ENCODE measurements at regions not wholly inside any gene's neighbourhood (a gene's known extent, or its start where the extent isn't known, plus 50 kb on each side); places are given as distances from the start of the nearest gene placed in this dataset.

GRCh38 chr11:86184728-86185380 lies 59.7 kb upstream of the EED start:
- Histone ChIP-seq H3K27ac (ENCODE audit: insufficient read depth in 1 of 2, low read depth in 1 of 2, low read length in 2 of 2, poor library complexity in 1 of 2, severe bottlenecking in 2 of 2) (no peak overlapping the region), H3K4me1 (ENCODE audit: control extremely low read depth in 1 of 4, control insufficient read depth in 4 of 4, insufficient read depth in 4 of 4, low read length in 3 of 4) (peaks cover 24 to 33% (median 28%) of the 10 kb centered on the region in 4 experiments), H3K9me3 (ENCODE audit: control extremely low read depth in 1 of 5, control insufficient read depth in 4 of 5, insufficient read depth in 2 of 5, low read depth in 1 of 5, low read length in 4 of 5) (no peaks in the 10 kb centered on the region), H3K27me3 (replicated peaks in 2 of 5; ENCODE audit: control insufficient read depth in 4 of 5, insufficient read depth in 5 of 5, low read length in 4 of 5) (no peaks in the 10 kb centered on the region), H3K4me3 (ENCODE audit: control insufficient read depth in 1 of 7, extremely low read depth in 1 of 7, insufficient read depth in 4 of 7, low read depth in 2 of 7, low read length in 6 of 7) (no peak overlapping the region), H3K36me3 (ENCODE audit: control insufficient read depth in 4 of 4, insufficient read depth in 4 of 4, low read length in 3 of 4) (no peaks in the 10 kb centered on the region)
- POLR2A ChIA-PET: no interaction called here
- 98% methylated on average over 4 of the region's 5 CpGs for WGBS (ENCODE audit: insufficient coverage)
- CTCF ChIA-PET: interaction anchor here (1.6 to 3.2 kb wide), 3 partner anchors 9 to 15 kb away, joined by 4 to 21 read pairs (median 4); no protein-coding TSS in a partner anchor
- no peak for DNase-seq

DNA sequence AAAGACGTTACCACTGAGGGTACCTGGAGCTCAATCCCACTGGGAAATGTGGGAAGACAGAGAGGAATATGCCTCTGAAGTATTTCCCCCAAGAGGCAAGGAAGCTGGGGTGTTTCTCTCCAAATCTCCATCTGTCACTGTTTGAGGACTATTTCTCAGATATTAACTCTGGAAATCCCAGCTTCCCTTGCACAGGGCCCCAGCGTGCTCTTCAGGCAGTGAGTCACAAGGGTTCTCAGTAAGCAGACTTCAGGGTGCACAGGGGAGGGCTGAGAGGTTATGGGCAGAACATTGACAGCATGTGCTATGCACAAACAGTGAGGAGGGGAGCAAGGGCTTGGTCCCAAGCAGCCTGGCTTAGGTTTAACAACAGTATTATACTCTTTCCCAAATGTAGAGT lies 60.9 kb upstream of the EED start:
- ChIA-PET CTCF (interaction anchor here (0.6 to 3.2 kb wide), 5 partner anchors 10 to 143 kb away, joined by 4 to 21 read pairs (median 6); no protein-coding TSS in a partner anchor), POLR2A (no interaction called here)
- peak in 1 of 3 donors; percentile 40 for DNase-seq
- Histone ChIP-seq H3K4me3 (ENCODE audit: control insufficient read depth in 1 of 7, extremely low read depth in 1 of 7, insufficient read depth in 4 of 7, low read depth in 2 of 7, low read length in 6 of 7) (no peak overlapping the region), H3K27me3 (replicated peaks in 2 of 5; ENCODE audit: control insufficient read depth in 4 of 5, insufficient read depth in 5 of 5, low read length in 4 of 5) (no peaks in the 10 kb centered on the region), H3K27ac (ENCODE audit: insufficient read depth in 1 of 2, low read depth in 1 of 2, low read length in 2 of 2, poor library complexity in 1 of 2, severe bottlenecking in 2 of 2) (peak overlapping the region in 1 of 2 experiments; percentile 62), H3K36me3 (ENCODE audit: control insufficient read depth in 4 of 4, insufficient read depth in 4 of 4, low read length in 3 of 4) (no peaks in the 10 kb centered on the region), H3K9me3 (ENCODE audit: control extremely low read depth in 1 of 5, control insufficient read depth in 4 of 5, insufficient read depth in 2 of 5, low read depth in 1 of 5, low read length in 4 of 5) (no peaks in the 10 kb centered on the region), H3K4me1 (ENCODE audit: control extremely low read depth in 1 of 4, control insufficient read depth in 4 of 4, insufficient read depth in 4 of 4, low read length in 3 of 4) (peaks cover 30 to 43% (median 35%) of the 10 kb centered on the region in 4 experiments)
- WGBS (ENCODE audit: insufficient coverage): 83% methylated on average over 2 of the region's 2 CpGs

GRCh38 chr11:86182976-86183584 lies 61.5 kb upstream of the EED start:
- Histone ChIP-seq H3K9me3 (ENCODE audit: control extremely low read depth in 1 of 5, control insufficient read depth in 4 of 5, insufficient read depth in 2 of 5, low read depth in 1 of 5, low read length in 4 of 5) (no peaks in the 10 kb centered on the region), H3K27ac (ENCODE audit: insufficient read depth in 1 of 2, low read depth in 1 of 2, low read length in 2 of 2, poor library complexity in 1 of 2, severe bottlenecking in 2 of 2) (peak overlapping the region in 1 of 2 experiments; percentile 62), H3K36me3 (ENCODE audit: control insufficient read depth in 4 of 4, insufficient read depth in 4 of 4, low read length in 3 of 4) (no peaks in the 10 kb centered on the region), H3K27me3 (replicated peaks in 2 of 5; ENCODE audit: control insufficient read depth in 4 of 5, insufficient read depth in 5 of 5, low read length in 4 of 5) (no peaks in the 10 kb centered on the region), H3K4me3 (ENCODE audit: control insufficient read depth in 1 of 7, extremely low read depth in 1 of 7, insufficient read depth in 4 of 7, low read depth in 2 of 7, low read length in 6 of 7) (no peak overlapping the region), H3K4me1 (ENCODE audit: control extremely low read depth in 1 of 4, control insufficient read depth in 4 of 4, insufficient read depth in 4 of 4, low read length in 3 of 4) (peaks cover 30 to 49% (median 37%) of the 10 kb centered on the region in 4 experiments)
- 62% methylated on average over 8 of the region's 8 CpGs for WGBS (ENCODE audit: insufficient coverage)
- POLR2A ChIA-PET: no interaction called here
- no peak for DNase-seq
- CTCF ChIA-PET: interaction anchor here (0.6 to 3.2 kb wide), 6 partner anchors 9 to 142 kb away, joined by 4 to 21 read pairs (median 6); no protein-coding TSS in a partner anchor

DNA sequence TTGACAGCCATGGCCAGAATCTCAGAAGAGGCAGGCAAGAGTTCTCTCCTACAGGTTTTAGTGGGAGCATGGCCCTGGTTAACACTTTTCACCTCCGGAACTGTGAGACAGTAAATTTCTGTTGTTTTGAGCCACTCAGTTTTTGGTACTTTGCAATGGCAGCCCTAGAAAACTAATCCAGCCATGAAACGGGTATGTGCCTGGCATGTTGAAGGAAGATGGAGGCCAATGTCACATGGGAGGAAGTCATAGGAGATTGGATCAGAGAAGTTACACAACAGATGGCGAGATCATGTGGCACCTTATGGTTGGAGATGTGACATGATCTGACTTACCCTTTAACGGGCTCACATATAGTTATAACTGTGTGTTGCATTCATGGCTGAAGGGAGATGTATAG lies 63.2 kb upstream of the EED start:
- Histone ChIP-seq H3K27ac (ENCODE audit: insufficient read depth in 1 of 2, low read depth in 1 of 2, low read length in 2 of 2, poor library complexity in 1 of 2, severe bottlenecking in 2 of 2) (peak overlapping the region in 1 of 2 experiments; percentile 49), H3K27me3 (replicated peaks in 2 of 5; ENCODE audit: control insufficient read depth in 4 of 5, insufficient read depth in 5 of 5, low read length in 4 of 5) (no peaks in the 10 kb centered on the region), H3K4me1 (ENCODE audit: control extremely low read depth in 1 of 4, control insufficient read depth in 4 of 4, insufficient read depth in 4 of 4, low read length in 3 of 4) (peaks cover 30 to 65% (median 52%) of the 10 kb centered on the region in 4 experiments), H3K4me3 (ENCODE audit: control insufficient read depth in 1 of 7, extremely low read depth in 1 of 7, insufficient read depth in 4 of 7, low read depth in 2 of 7, low read length in 6 of 7) (no peak overlapping the region), H3K9me3 (ENCODE audit: control extremely low read depth in 1 of 5, control insufficient read depth in 4 of 5, insufficient read depth in 2 of 5, low read depth in 1 of 5, low read length in 4 of 5) (no peaks in the 10 kb centered on the region), H3K36me3 (ENCODE audit: control insufficient read depth in 4 of 4, insufficient read depth in 4 of 4, low read length in 3 of 4) (no peaks in the 10 kb centered on the region)
- POLR2A ChIA-PET: no interaction called here
- DNase-seq: peak in 1 of 3 donors; percentile 48
- WGBS (ENCODE audit: insufficient coverage): 63% methylated on average over 3 of the region's 4 CpGs
- CTCF ChIA-PET: interaction anchor here (0.9 to 1.6 kb wide), 4 partner anchors 15 to 131 kb away, joined by 3 to 6 read pairs (median 4); no protein-coding TSS in a partner anchor

GRCh38 chr11:86180851-86181250 lies 63.7 kb upstream of the EED start:
- DNase-seq: peak in 2 of 3 donors; percentile 56 to 87
- H3K27ac ChIP-seq (ENCODE audit: insufficient read depth in 1 of 2, low read depth in 1 of 2, low read length in 2 of 2, poor library complexity in 1 of 2, severe bottlenecking in 2 of 2): peak overlapping the region; percentile 16 to 49
- ChIA-PET POLR2A (no interaction called here), CTCF (interaction anchor here (1.0 to 3.7 kb wide), 5 partner anchors 13 to 129 kb away, joined by 4 to 18 read pairs (median 5); partner anchors contain the start of gene PICALM)
- H3K36me3 ChIP-seq (ENCODE audit: control insufficient read depth in 4 of 4, insufficient read depth in 4 of 4, low read length in 3 of 4): no peaks in the 10 kb centered on the region
- H3K27me3 ChIP-seq (replicated peaks in 2 of 5; ENCODE audit: control insufficient read depth in 4 of 5, insufficient read depth in 5 of 5, low read length in 4 of 5): no peaks in the 10 kb centered on the region
- no peaks in the 10 kb centered on the region for H3K9me3 ChIP-seq (ENCODE audit: control extremely low read depth in 1 of 5, control insufficient read depth in 4 of 5, insufficient read depth in 2 of 5, low read depth in 1 of 5, low read length in 4 of 5)
- peak overlapping the region in 2 of 7 experiments; percentile 30 to 43 for H3K4me3 ChIP-seq (ENCODE audit: control insufficient read depth in 1 of 7, extremely low read depth in 1 of 7, insufficient read depth in 4 of 7, low read depth in 2 of 7, low read length in 6 of 7)
- 0% methylated on average over 3 of the region's 4 CpGs for WGBS (ENCODE audit: insufficient coverage)
- peaks cover 32 to 71% (median 54%) of the 10 kb centered on the region in 4 experiments for H3K4me1 ChIP-seq (ENCODE audit: control extremely low read depth in 1 of 4, control insufficient read depth in 4 of 4, insufficient read depth in 4 of 4, low read length in 3 of 4)

DNA sequence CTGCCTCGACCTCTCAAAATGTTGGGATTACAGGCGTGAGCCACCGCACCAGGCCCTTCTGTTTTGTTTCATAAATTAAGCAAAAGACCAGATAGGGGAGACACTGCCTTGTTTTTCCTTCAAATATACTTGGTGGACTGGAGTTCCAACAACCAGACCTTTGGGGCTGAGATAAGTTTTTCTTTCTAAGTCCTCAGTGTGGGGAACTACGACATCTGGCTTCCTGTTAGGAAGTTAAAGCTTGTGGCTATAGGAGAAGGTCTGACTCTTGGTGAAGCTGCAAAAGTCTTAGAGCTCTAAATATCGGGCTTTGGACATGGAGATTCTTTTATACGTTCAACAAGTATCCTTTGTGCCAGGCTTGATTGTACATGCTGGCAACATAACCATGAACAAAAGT lies 64.1 kb upstream of the EED start:
- DNase-seq: peak; percentile 56 to 84 (median 63)
- Histone ChIP-seq H3K9me3 (ENCODE audit: control extremely low read depth in 1 of 5, control insufficient read depth in 4 of 5, insufficient read depth in 2 of 5, low read depth in 1 of 5, low read length in 4 of 5) (no peaks in the 10 kb centered on the region), H3K27me3 (replicated peaks in 2 of 5; ENCODE audit: control insufficient read depth in 4 of 5, insufficient read depth in 5 of 5, low read length in 4 of 5) (no peaks in the 10 kb centered on the region), H3K27ac (ENCODE audit: insufficient read depth in 1 of 2, low read depth in 1 of 2, low read length in 2 of 2, poor library complexity in 1 of 2, severe bottlenecking in 2 of 2) (peak overlapping the region; percentile 16 to 49), H3K36me3 (ENCODE audit: control insufficient read depth in 4 of 4, insufficient read depth in 4 of 4, low read length in 3 of 4) (no peaks in the 10 kb centered on the region), H3K4me3 (ENCODE audit: control insufficient read depth in 1 of 7, extremely low read depth in 1 of 7, insufficient read depth in 4 of 7, low read depth in 2 of 7, low read length in 6 of 7) (peak overlapping the region in 2 of 7 experiments; percentile 30 to 43), H3K4me1 (ENCODE audit: control extremely low read depth in 1 of 4, control insufficient read depth in 4 of 4, insufficient read depth in 4 of 4, low read length in 3 of 4) (peaks cover 32 to 73% (median 54%) of the 10 kb centered on the region in 4 experiments)
- WGBS (ENCODE audit: insufficient coverage): 0% methylated on average over 2 of the region's 6 CpGs
- POLR2A ChIA-PET: no interaction called here
- CTCF ChIA-PET: interaction anchor here (1.0 to 3.7 kb wide), 7 partner anchors 13 to 139 kb away, joined by 3 to 18 read pairs (median 5); partner anchors contain the start of gene PICALM

- Histone ChIP-seq H3K4me1 (ENCODE audit: control extremely low read depth in 1 of 4, control insufficient read depth in 4 of 4, insufficient read depth in 4 of 4, low read length in 3 of 4) (peaks cover 32 to 77% (median 54%) of the 10 kb centered on the region in 4 experiments), H3K36me3 (ENCODE audit: control insufficient read depth in 4 of 4, insufficient read depth in 4 of 4, low read length in 3 of 4) (no peaks in the 10 kb centered on the region), H3K4me3 (ENCODE audit: control insufficient read depth in 1 of 7, extremely low read depth in 1 of 7, insufficient read depth in 4 of 7, low read depth in 2 of 7, low read length in 6 of 7) (no peak overlapping the region), H3K27ac (ENCODE audit: insufficient read depth in 1 of 2, low read depth in 1 of 2, low read length in 2 of 2, poor library complexity in 1 of 2, severe bottlenecking in 2 of 2) (no peak overlapping the region), H3K27me3 (replicated peaks in 2 of 5; ENCODE audit: control insufficient read depth in 4 of 5, insufficient read depth in 5 of 5, low read length in 4 of 5) (no peaks in the 10 kb centered on the region), H3K9me3 (ENCODE audit: control extremely low read depth in 1 of 5, control insufficient read depth in 4 of 5, insufficient read depth in 2 of 5, low read depth in 1 of 5, low read length in 4 of 5) (no peaks in the 10 kb centered on the region)
- WGBS (ENCODE audit: insufficient coverage): 49% methylated on average over 5 of the region's 5 CpGs
- ChIA-PET POLR2A (no interaction called here), CTCF (interaction anchor here (0.6 to 3.7 kb wide), 8 partner anchors 8 to 139 kb away, joined by 3 to 18 read pairs (median 5); partner anchors contain the start of gene PICALM)
- peak in 1 of 3 donors; percentile 54 for DNase-seq
These were observed 64.9 kb upstream of the EED start for GRCh38 chr11:86179646-86180064.
